ENCODE measurements at regions not wholly inside any gene's neighbourhood (a gene's known extent, or its start where the extent isn't known, plus 50 kb on each side); places are given as distances from the start of the nearest gene placed in this dataset.
"Not testable (repeated sequence)": the region's sequence is repeated elsewhere in the genome, so short reads cannot be mapped to it uniquely, and the experiment has no call there.

GRCh38 chr21:6375776-6376175 lies 4145.6 kb upstream of the TPTE start:
- not testable (repeated sequence) for TF ChIP-seq CTCF, POLR2A (IDR thresholded peaks at IDR 0.05)
